NB4 (cell line): ENCODE measurements at regions not wholly inside any gene's neighbourhood (a gene's known extent, or its start where the extent isn't known, plus 50 kb on each side); places are given as distances from the start of the nearest gene placed in this dataset.

Source experiments
- DNase-seq: peaks from one replicate; pipeline ENCODE4 v3.0.0; 2010; ENCODE audit warnings: low read depth
- H3K4me3 ChIP-seq: one replicate; pipeline ENCODE4 v1.5.1; 2011; ENCODE audit warnings: mild to moderate bottlenecking, low read depth, low read length, moderate library complexity
- CTCF ChIP-seq: IDR thresholded peaks from one replicate; pipeline ENCODE4 v1.5.1; 2012; ENCODE audit warnings: low read depth, low read length
- MAX ChIP-seq: IDR thresholded peaks from 2 replicates; pipeline ENCODE4 v1.6.1; 2011; ENCODE audit warnings: low read depth, low read length
- MYC ChIP-seq: IDR thresholded peaks from 2 replicates; pipeline ENCODE4 v1.6.1; 2011; ENCODE audit warnings: low read depth, low read length
- POLR2A ChIP-seq: IDR thresholded peaks from 2 replicates; pipeline ENCODE4 v1.6.1; 2011; ENCODE audit warnings: mild to moderate bottlenecking; ENCODE audit not compliant: insufficient read length; ENCODE audit errors: extremely low read depth

DNA sequence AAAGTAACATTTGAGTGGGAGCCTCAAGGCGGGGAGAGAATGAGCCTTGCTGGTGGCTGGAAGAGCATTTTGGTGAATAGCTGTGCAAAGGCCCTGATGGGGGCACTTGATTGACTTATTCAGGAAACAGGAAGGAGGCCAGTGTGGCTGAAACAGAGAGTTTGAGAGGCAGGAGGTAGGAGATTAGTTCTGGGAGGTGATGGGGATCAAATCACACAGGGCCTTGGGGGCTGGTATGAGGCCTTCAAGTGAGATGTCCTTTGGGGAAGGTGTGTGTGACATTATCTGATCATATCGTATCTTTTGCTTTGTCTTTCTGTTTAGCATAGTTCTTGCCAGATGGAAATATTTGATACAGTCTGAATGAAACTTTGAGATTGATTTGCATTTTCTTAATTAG, 172.3 kb downstream of the TENT4A start:
- peak; percentile 15 for DNase-seq
- TF ChIP-seq POLR2A (no peak), MAX (no peak), CTCF (no peak), MYC (no peak)
- no peak overlapping the region for H3K4me3 ChIP-seq

DNA sequence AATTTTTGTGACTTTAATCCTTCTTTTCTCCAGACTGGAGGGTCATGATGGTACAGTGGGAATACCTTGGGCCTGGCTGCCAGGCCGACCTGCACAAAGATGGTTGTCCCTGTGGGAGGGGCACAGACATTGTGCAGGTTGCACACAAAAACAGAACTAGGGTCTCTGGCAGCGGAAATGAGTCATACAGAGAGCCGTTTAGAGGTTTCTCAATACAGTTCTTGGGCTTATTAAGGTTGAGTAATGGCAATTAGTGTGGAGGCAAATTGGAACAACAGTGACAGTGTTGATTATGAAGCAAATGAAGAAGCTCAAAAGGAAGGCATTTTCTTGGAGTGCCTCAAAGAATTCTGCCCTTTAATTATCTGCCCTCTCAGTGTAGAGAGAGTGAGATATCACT, 173.6 kb downstream of the TENT4A start:
- DNase-seq: peak; percentile 91
- TF ChIP-seq CTCF (no peak), POLR2A (no peak), MYC (no peak), MAX (no peak)
- H3K4me3 ChIP-seq: no peak overlapping the region

DNA sequence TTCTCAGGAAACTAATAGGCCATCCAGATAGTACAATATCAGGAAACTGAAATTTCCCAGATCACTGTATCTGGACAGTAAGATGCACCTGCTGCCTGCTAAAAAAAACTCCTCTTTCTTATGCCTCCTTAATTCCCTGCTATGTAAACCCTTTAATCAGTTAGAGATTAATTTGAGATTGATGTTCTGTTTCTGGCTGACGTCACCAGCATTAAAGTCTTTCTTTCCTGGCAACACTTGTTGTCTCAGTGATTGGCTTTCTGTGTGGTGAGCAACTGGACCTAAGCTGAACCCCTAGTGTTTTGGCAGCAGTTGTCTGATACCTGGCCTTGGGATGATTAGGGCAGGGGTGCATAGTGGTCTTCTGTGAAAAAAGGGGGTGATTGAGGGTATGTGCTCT, 175.8 kb downstream of the TENT4A start:
- DNase-seq: no peak
- no peak overlapping the region for H3K4me3 ChIP-seq
- TF ChIP-seq MAX (no peak), MYC (no peak), POLR2A (no peak), CTCF (no peak)

DNA sequence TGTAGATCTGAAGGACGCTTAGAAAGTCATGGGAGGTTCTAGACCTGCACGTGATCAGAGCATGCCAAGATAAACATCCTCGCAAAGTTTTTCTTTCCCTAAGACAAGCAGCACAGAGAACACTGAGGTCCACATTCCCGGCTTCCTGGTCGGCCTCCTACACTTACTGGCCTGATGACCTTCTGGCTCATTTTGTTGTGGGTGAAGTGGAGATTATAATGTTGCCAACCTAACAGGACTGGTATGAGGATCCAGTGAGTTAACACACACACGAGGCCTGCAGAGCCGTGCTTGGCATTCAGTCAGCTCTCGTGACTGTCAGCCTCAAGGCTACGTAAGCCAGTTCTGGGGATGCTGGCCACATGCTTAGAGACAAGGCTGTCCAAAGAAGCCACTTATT, 186.0 kb downstream of the TENT4A start:
- no peak for DNase-seq
- no peak overlapping the region for H3K4me3 ChIP-seq
- TF ChIP-seq POLR2A: no peak
- TF ChIP-seq MYC: no peak
- no peak for TF ChIP-seq CTCF
- TF ChIP-seq MAX: no peak

GRCh38 chr5:6900247-6901227, 187.3 kb downstream of the TENT4A start:
- no peak for DNase-seq
- no peak overlapping the region for H3K4me3 ChIP-seq
- TF ChIP-seq MAX (no peak), POLR2A (no peak), MYC (no peak), CTCF (no peak)
